Activated CD4-positive, CD25-positive, alpha-beta regulatory T cell treated with anti-CD3 and anti-CD28 coated beads, Interleukin-2, amount 50 U/mL, for 72 hours (primary cell): ENCODE measurements at regions not wholly inside any gene's neighbourhood (a gene's known extent, or its start where the extent isn't known, plus 50 kb on each side); places are given as distances from the start of the nearest gene placed in this dataset.

Source experiments
- DNase-seq: peaks from one replicate; pipeline ENCODE4 v3.0.0; 2021

DNA sequence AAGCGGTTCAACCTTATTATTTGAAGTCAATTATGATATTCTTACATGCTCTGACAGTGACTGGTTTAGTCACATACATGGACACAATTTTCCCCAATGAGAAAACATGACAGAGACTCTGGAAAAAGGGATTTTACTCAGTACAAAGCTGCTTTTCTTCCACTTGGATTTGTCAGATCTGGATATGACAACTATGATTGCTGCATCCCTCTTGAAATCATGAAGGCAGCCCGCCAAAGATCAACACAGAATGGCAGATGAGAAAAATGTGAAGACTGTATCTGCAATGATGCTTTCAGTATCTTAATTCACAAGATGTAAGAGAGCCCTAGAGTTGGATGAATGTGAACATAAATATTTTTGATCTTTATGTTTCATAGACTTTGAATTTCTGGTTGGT lies 439.6 kb downstream of the CDH8 start:
- no peak for DNase-seq

DNA sequence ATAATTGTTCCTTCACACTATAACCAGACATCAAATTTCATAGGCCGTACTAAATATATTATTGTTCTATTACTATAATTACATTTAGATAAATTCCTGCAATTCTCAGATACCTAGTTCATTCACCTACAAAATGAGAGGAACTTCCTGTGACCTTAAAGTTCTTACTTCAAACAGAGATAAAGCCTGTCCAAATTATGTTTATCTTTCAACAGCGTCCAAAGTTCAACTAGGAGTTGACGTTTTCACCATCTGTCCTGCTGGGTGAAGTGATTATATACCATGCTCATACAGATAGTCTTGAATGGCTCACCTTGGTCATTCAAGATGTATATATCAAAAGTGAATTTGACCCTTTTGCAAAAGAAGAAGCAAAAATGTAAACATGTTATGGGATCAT lies 440.6 kb downstream of the CDH8 start:
- no peak for DNase-seq

DNA sequence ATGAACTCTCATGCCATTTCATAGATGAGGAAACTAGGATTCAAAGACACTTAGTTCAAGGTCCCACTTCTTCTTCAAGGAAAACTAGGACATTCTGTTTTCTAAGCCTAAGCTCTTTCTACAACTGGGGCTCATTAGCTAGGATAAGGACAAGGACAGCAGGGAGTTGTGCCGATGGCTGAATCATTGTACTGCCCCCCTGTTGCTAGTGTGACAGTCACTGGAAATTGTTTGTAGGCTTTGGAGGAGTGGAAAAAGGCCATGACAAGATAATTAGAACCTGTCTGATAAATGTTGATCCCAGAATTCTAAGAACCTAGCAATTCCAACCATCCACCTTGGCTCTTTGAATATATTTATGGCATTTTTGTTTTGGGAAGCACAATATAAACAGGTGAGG lies 445.7 kb downstream of the CDH8 start:
- no peak for DNase-seq

DNA sequence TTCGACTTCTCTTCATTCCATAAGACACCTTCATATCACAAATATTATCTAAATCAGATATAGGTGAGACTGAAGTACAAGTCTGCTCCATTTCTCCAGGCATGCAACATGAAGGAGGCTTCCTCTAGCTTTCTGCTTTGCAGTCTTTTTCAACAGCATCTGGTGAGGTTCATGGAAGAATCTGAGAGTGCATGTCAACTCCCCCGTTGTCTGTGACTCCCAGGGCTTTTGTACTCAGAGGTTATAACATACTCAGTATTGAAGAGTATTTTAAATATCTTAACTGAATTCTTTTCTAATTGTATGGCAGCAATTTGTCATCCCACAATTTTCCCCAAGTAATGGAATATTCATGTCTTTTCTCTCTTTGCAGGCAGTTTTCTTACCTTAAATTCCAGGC lies 448.7 kb downstream of the CDH8 start:
- no peak for DNase-seq

DNA sequence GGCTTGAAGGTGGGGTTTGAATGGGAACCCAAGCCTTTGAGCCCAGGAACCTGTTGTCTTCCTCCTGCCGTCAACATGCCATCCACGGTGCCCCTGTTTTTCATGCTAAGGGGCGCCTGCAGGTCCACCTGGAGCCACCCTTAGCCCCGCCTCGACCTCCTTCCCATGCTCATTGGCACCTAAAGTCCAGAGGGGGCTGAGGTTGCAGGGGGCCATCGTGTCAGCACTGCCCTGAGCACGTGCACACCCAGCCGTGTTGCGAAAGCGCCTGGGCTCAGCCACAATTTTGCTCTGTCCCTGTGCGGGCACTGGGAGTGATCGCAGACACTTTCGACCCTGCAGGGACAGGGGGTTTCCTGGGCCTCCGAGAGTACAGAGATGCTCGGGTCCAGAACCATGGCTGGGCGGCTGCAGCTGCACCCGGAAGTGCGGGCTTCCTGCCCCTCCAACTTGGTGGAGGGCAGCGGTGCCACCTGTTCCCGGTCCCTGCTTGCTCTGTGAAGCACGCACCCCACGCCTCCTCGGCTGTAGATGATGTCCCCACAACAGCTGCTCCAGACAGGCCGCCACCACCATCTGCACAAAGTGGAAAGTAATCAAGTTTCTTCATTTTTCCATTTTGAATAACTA lies 454.7 kb downstream of the CDH8 start:
- DNase-seq, result no peak

DNA sequence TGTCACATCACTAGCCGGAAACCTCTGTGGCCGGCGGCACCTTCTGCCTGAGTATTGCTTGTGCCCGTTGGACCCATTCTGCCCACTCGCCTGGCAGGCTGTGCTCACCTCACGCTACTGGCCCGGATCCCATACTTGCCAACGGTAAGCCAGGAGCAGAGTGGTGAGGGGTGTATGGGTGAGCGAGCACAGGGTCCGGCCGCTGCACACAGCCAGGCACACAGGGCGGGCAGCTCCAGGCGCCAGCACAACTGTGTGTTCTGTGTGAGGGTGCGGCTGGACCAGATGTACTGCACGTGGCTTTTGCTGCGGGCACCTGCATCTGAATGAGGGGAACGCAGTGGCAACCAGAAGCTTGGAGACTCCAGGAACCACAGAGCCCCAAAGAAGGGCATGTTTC lies 455.7 kb downstream of the CDH8 start:
- DNase-seq, result no peak

DNA sequence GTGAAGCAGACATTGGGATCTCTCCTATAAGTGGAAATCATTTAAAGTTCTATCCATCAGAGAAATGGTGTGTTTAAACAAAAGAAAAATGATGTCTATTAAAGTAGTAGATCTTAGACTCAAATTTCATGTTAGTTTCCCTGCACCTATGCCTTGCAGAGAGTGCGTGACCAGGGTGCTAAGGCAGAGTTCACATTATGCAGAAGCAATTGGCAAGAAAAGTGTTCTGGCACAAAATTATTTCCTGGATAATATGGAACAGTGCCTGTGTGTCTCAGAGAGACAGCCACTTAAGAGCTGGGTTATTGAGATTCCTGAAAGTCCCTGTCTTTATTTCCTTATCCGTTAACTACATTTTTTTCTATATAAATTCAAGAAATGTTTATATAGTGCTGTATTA lies 457.0 kb downstream of the CDH8 start:
- no peak for DNase-seq

DNA sequence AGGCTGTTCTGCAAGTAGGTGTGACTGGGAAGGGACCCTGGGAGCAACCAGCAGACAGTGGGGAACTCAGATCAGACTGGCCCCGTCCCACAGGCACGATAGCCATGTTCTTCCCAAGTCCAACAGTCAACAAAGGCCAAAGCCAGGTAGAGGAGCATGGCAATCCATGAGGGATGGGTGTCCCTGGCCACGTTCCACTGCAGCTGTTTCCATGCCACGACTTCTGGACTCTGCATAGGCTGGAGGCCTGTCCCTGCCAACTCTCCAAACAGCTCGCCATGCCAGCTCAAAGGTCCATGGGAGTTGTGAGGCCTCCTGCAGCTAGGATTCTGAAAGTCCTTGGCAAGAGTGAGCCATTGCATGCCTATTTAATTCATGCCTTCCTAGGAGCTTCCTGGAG lies 459.8 kb downstream of the CDH8 start:
- DNase-seq, result no peak

DNA sequence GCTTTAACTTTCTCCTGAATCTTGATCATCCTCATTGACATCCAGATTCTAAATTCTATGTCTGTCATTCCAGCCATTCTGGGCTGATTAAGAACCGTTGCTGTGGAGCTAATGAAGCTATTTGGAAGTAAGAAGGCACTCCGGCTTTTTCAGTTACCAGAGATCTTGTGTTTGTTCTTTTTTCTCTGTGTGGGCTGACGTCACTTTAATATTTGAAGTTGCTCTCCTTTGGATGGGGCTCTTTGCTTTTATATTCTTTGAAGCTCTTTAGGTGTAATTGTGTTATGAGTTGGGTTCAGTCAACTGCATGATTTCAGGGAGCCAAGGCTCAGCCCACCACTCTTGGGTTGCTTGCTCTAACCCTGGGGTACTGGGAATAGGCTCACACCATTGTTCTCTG lies 460.6 kb downstream of the CDH8 start:
- no peak for DNase-seq

DNA sequence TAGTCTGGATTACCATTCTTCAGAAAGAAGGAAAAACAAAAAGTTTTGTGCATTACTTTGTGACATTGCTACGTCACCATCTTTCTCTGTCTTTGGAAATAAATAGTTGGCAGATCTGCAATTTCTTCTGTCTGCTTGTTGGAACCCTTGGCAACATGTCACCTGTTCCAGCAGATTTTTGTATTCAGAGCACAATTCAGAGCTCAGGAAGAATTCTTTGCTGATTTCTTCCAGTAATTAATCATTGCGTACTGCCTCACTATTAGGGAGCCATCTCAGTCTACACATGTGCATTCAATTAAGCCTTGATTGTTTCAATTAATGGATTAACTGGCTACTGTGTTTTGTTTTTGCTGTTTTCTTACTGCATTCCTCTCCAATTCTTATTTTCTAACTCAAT lies 467.2 kb downstream of the CDH8 start:
- DNase-seq, result no peak

DNA sequence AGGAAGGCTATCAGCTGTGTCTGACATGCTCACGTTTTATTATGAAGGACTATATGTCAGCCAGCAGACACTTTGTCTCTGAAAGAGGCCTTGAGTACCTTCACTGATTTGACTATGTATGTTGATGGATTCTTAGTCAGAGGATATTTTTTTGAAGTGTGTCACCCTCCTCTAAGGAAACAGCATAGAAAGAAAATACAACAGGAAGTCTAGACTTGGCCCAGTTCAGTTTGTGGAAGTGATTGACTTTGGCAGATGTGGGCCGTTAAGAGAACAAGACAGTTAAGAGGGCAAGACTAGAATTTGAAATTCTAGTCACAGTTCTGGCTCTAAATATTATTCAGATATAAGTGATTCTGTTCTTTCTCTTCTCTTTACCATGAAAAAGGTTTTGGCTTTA lies 471.5 kb downstream of the CDH8 start:
- DNase-seq, result no peak

DNA sequence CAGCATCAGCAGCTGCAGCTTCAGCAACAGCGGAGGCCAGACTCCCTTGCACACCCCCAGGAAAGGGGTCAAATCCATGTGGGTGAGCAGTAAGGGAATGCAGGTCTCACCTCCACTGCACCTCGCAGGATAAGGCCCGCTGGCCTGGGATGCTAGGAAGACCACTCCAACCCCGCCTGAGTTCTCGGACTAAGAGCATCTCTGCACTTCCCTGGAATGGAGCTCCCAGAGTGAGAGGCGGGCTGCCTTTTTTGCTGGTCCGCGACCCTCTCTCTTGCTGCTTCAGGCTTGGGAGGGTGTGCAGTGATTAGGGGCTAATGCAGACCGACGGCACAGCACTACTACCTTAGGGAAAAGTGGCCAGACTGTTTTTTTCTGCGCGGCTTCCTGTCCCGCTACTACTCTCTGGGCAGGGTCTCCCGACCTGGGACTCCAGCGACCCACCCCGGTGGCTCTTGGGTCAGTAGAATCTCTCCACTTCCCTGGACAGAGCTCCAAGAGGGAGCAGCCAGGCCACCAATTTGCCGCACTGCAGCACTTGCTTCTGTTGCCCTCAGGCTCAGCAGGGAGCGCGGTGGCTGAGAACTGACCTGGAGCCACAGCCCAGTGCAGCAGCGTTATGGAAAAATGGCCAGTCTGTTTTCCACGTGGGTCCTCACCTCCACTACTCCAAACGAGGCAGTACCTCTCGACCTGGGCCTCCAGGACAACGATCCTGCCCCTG lies 480.4 kb downstream of the CDH8 start:
- DNase-seq, result no peak

DNA sequence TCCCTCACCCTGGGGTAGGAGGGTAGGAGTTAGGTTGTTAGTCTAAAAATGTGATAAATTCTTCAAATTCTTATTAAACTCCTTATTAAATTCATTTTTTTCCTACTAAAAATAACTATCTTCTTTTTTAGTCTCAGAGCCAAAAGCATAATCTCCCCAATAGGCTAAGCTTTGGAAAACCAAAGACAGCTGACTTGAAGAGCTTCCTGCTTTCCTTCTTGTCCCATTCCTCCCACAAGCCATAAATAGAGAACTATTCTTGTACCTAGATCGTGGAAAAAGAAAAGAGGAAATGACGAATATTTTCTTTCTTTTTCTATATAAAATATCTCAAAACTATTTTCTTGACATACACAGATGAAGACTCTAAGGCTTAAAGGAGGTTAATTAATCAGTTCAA lies 486.9 kb downstream of the CDH8 start:
- DNase-seq, result no peak

DNA sequence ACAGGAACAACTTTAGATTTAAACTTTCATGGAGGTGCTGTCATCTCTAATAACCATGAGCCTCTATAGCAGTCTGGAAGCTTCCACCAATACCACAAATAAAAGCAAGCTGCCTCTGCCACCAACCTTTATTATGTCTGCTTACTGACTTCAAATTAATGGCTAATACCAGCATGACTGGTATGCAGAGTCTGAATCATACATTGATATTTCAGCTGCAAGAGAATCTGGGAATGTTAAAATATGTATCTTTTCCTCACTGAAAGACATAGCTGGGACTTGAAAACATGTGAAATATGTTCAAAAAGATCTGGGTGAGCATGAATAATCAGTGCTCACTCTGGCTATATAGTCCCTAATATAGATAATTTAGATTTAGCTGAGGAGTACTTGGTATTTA lies 488.6 kb downstream of the CDH8 start:
- DNase-seq, result no peak

DNA sequence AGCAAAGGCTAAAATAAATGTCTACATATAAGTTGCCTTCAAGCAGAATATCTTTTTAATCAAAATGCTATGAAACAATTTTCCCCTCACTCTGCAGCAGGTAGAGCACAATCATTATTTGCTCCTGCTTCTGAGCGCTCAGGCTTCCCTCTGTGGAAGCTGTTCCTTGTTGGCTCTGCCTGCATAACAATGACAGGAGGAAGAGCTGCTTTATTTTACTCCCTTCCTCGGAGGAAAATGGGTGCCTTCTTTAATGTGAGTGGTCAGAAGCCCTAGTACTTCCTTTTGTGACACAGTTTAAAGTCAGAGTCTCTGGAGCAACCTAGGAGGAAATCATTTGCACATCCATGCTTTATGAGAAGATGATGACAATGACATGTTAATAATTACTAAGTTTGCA lies 492.1 kb downstream of the CDH8 start:
- no peak for DNase-seq

DNA sequence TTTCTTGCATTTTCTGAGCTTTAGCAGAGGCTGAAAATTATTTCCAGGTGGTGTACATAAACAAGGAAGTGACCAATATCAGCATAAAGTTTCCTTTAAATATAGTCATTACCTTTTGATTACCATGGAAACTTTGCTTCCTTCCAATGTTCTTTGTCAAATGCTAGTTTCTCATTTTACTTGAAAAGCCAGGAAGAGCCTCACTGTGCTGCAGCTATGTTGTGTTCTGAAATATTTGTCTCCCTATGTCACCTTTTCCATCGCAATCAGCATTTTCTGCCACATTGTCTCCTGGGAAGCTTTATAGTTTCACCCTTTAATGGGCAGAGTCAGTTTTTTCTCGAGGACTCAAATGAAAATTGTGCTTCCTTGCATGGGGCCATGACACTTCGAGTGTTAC lies 496.0 kb downstream of the CDH8 start:
- DNase-seq, result no peak

DNA sequence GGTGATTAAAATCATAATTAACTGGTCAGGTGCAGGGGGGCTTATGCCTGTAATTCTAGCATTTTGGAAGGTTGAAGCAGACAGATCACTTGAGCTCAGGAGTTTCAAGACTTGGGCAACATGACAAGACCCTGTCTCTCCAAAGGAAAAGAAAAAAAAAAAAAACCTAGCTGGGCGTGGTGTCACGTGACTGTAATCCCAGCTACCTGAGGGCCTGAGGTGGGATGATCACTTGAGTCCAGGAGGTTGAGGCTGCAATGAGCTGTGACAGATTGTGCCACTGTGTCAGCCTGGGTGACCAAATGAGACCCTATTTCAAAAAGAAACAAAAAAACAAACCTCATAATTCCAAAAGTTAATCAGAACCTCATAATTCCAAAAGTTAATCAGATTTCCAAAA lies 505.5 kb downstream of the CDH8 start:
- DNase-seq, result no peak

DNA sequence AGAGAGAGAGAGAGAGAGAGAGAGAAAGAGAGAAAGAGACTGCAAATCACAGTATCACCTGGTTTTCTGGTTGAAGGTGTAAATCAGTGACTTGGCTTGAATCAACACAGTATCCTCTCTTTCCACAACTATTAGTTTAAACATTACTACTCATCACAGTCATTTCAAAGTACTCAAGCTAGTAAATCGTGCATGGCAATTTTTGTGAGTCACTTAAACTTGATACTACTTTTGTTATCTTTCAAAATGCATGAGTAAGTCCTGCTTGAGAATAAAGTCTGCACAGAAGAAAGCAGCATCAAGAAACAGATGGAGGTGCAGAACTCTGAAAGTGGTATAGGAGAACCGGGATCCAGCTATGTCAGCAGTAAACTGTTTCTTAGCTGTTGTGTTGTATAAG lies 535.4 kb downstream of the CDH8 start:
- DNase-seq, result no peak

DNA sequence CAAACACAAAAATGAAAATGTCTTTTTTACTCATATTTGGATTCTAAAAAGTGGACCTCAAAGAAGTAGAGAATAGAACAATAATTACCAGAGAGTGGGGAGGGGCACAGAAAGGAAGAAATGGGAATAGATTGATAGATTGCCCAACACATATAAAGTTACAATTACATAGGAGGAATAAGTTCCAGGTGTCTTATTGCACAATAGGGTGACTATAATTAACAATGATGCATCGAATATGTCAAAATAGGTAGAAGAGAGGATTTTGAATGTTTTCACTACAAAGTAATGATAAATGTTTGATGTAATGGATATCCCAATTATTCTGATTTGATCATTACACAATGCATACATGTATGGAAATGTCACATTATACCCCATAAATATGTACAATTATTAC lies 556.0 kb downstream of the CDH8 start:
- no peak for DNase-seq

DNA sequence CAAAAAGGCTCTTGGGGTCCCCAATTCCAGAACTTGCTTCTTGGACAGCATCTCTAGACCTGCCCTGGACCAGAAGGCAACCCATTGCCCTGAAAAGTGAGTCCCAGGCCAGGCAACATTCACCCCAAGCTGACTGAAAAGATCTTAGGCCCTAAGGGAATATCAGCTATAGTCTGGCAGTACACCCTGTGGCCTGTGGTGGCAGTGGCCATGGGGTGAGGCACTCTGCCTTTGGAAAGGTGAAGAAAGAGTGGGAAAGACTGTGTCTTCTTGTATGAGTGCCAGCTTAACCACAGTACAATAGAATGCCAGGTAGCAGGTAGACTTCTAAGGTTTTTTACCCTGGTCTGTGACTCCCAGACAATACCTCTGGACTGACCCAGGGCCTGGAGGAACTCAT lies 564.5 kb downstream of the CDH8 start:
- no peak for DNase-seq

DNA sequence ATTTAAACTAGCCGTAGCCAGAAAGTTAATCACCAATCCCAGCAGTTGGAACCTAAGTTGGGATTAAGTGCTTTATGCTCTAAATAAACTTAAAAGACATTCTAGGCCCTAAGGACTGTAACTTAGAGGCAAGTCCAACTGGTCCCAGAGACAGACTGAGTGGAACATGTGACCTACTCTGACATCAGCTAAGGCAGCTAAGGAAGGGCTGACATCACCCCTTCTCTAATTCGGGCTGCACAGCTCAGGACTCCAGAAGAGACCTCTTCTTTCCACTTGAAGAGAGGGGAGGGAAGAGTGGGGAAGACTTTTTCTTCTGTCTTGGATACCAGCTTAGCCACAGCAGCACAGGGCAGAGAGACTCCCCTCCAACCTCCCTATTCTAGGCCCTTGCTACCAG lies 565.2 kb downstream of the CDH8 start:
- no peak for DNase-seq

DNA sequence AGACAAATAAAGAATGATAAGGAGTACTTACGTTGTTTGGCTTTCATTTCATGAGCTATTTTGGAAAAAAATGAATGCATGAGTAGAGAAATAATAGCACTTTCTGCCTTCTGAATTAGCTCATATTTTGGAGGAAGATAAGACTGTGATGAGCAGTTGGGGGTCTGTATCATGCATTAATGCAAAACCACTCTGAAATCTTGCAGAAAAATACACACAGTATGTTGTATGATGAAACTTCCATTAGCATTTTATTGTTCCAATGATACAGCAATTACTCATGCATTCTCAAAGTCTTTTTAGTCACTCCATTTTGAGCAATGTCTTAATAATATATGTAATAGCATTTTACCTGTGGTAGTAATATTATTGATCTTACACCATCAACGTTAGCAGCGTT lies 571.0 kb downstream of the CDH8 start:
- DNase-seq, result no peak

DNA sequence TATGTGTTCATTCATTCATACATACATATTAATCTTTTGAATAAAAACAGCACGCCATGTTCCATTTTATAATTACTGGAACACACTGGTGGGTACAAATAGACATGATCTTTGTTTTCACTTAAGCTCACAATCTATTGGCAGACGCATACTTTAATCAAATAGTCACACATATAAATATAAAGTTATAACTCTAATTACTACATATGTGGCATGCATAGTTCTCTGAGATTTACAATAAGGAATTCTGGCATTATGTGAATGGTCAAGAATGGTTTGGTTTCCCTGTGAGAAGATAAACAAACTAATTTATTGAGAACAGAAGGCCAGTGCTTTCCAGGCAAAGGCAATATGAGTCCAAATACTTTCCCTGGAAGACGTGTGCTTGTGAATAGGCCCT lies 576.2 kb downstream of the CDH8 start:
- DNase-seq, result no peak

DNA sequence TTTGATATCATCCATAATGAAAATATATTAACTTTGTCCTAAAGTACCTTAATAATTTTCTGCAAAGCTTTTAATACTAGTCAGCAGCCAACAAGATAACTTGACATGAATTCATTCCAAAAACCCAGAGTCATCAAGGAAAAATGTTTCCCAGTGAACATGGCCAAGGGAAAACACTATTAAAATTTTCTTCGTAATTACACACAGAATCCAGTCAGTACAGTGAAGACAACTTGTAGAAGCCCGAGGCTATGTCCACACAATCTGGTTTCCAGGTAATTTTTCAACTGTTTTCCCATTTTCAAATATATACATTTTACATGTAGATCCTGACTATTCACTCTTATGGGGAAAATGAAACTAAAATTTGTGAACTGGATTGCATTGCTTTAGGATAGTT lies 600.9 kb downstream of the CDH8 start:
- DNase-seq, result no peak

DNA sequence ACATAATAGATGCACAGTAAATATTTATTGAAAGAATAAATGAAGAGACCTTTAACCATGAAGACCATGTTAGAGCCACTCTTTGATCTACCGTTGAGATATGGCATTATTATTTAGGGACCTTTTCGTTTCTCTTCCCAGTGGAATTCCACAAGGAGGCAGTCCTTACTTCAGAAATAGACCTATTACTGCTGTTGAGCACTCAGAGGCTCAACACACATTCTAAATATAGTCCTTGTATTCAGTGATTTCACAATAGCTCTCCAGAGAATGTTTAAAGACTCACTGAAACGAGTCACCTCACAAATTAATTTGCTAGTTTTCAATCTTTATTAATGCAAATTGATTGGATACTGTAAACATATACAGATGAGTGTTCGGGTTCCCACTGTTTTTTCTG lies 603.8 kb downstream of the CDH8 start:
- no peak for DNase-seq
